ENCODE measurements at regions not wholly inside any gene's neighbourhood (a gene's known extent, or its start where the extent isn't known, plus 50 kb on each side); places are given as distances from the start of the nearest gene placed in this dataset.

GRCh38 chr3:148600902-148601765, 96.6 kb upstream of the AGTR1 start:
- TF ChIP-seq, protein P1, sequence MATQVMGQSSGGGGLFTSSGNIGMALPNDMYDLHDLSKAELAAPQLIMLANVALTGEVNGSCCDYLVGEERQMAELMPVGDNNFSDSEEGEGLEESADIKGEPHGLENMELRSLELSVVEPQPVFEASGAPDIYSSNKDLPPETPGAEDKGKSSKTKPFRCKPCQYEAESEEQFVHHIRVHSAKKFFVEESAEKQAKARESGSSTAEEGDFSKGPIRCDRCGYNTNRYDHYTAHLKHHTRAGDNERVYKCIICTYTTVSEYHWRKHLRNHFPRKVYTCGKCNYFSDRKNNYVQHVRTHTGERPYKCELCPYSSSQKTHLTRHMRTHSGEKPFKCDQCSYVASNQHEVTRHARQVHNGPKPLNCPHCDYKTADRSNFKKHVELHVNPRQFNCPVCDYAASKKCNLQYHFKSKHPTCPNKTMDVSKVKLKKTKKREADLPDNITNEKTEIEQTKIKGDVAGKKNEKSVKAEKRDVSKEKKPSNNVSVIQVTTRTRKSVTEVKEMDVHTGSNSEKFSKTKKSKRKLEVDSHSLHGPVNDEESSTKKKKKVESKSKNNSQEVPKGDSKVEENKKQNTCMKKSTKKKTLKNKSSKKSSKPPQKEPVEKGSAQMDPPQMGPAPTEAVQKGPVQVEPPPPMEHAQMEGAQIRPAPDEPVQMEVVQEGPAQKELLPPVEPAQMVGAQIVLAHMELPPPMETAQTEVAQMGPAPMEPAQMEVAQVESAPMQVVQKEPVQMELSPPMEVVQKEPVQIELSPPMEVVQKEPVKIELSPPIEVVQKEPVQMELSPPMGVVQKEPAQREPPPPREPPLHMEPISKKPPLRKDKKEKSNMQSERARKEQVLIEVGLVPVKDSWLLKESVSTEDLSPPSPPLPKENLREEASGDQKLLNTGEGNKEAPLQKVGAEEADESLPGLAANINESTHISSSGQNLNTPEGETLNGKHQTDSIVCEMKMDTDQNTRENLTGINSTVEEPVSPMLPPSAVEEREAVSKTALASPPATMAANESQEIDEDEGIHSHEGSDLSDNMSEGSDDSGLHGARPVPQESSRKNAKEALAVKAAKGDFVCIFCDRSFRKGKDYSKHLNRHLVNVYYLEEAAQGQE (IDR thresholded peaks at IDR 0.05; ENCODE audit: low read depth) = no peak
- peak; percentile 27; the same call in 1 of the 2 replicates for TF ChIP-seq NFIC (IDR thresholded peaks at IDR 0.05)

DNA sequence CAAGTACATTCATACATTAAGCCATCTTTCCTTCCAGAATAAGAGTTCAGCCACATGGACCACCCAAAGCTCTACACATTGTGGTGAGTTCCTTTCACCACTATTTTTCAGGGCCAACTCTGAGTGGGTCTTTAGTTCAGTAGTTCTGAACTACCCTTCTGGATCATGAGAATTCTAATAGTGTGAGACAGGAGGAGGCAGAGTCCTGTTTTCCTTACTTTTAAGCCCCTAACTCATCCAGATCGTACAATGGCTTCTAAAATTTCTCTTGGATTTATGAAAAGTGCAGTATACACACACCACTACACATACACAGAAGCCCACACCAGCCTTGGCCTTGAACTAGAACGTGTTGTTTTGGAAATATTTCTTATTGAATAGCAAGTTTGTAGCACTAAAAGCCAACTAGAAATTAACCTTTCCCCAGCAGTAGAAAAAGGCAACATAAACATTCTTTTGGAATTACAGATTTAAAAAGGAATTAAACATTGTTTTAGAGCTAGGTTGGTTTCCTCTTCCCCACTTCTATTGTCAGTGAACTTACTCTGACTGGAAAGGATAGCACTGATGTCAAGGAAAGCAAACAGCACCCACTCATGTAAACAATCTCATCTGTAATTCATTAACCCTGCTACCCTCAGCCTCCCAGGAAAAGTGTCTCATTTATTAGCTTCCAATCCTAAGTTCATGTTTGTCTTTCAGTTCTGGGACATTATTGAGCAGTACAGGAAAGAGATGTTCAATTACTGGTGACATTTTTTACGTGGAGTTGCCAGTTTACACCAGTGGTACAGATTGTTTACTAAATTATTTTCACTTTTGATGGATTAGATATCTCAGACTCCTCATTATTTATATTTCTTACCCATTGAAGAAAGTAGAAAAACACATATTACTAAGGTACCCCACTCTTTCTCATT, 95.7 kb upstream of the AGTR1 start:
- TF ChIP-seq TEAD4 (IDR thresholded peaks at IDR 0.05) (no peak), FOXM1 (IDR thresholded peaks at IDR 0.05; ENCODE audit: borderline replicate concordance, low read depth) (no peak), EGR1 (IDR thresholded peaks at IDR 0.05) (no peak), NFIC (IDR thresholded peaks at IDR 0.05) (no peak), USF1 (IDR thresholded peaks at IDR 0.05) (no peak), CEBPB (IDR thresholded peaks at IDR 0.05) (no peak), CREB1 (IDR thresholded peaks at IDR 0.05; ENCODE audit: low read depth) (no peak), TAF1 (IDR thresholded peaks at IDR 0.05; ENCODE audit: low read depth) (no peak)
- TF ChIP-seq, protein P1 (IDR thresholded peaks at IDR 0.05; ENCODE audit: low read depth) = no peak

GRCh38 chr3:148604270-148605085, 93.2 kb upstream of the AGTR1 start:
- no peak for TF ChIP-seq NFIC (IDR thresholded peaks at IDR 0.05)
- no peak for TF ChIP-seq ZBTB7A (IDR thresholded peaks at IDR 0.05; ENCODE audit: low read depth)
- TF ChIP-seq EGR1 (IDR thresholded peaks at IDR 0.05) = no peak
- TF ChIP-seq EP300 (IDR thresholded peaks at IDR 0.05; ENCODE audit: borderline replicate concordance) = no peak
- no peak for TF ChIP-seq FOXM1 (IDR thresholded peaks at IDR 0.05; ENCODE audit: borderline replicate concordance, low read depth)
- TF ChIP-seq, protein P1 (IDR thresholded peaks at IDR 0.05; ENCODE audit: low read depth) = no peak

DNA sequence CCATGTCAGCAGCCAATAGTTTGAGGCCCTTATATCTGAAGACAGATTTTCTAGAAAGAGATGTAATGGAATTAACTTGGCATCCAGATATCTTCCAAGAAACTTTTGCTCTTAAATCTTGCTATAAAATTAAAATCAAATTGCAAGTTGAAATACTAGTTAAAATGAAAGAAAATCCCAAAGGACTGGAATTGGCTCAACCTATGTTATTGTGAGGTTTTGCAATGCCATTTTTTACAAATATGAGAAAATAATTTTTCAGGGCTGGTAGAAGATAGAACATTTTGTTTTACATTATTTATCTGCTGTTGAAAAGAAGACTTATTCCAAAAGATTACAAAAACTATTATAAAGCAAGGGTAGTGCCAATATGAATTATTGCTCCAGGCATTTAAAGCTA, 92.2 kb upstream of the AGTR1 start:
- TF ChIP-seq USF1 (IDR thresholded peaks at IDR 0.05) (no peak), RAD21 (IDR thresholded peaks at IDR 0.05; ENCODE audit: low read depth) (no peak)
- TF ChIP-seq, protein P1 (IDR thresholded peaks at IDR 0.05; ENCODE audit: low read depth) = no peak
